ENCODE measurements at regions not wholly inside any gene's neighbourhood (a gene's known extent, or its start where the extent isn't known, plus 50 kb on each side); places are given as distances from the start of the nearest gene placed in this dataset.

- DNase-seq (ENCODE audit: low spot score): no peak
Observed at GRCh38 chr7:108697254-108697653, 127.6 kb downstream of the DNAJB9 start.

GRCh38 chr7:108711611-108712010 lies 141.9 kb downstream of the DNAJB9 start:
- DNase-seq (ENCODE audit: low spot score): no peak

GRCh38 chr7:108716783-108717182 lies 147.1 kb downstream of the DNAJB9 start:
- no peak for DNase-seq (ENCODE audit: low spot score)

GRCh38 chr7:108717781-108718180 lies 148.1 kb downstream of the DNAJB9 start:
- no peak for DNase-seq (ENCODE audit: low spot score)

- no peak for DNase-seq (ENCODE audit: low spot score)
Observed at GRCh38 chr7:108719631-108720030, 150.0 kb downstream of the DNAJB9 start.

- DNase-seq (ENCODE audit: low spot score): no peak
Observed at GRCh38 chr7:108722561-108722960, 152.9 kb downstream of the DNAJB9 start.

- DNase-seq (ENCODE audit: low spot score): no peak
Observed at GRCh38 chr7:108723381-108723814, 153.7 kb downstream of the DNAJB9 start.

- no peak for DNase-seq (ENCODE audit: low spot score)
Observed at GRCh38 chr7:108724251-108725100, 154.8 kb downstream of the DNAJB9 start.

GRCh38 chr7:108735814-108736213 lies 166.1 kb downstream of the DNAJB9 start:
- DNase-seq (ENCODE audit: low spot score): no peak

GRCh38 chr7:108736221-108736891 lies 166.7 kb downstream of the DNAJB9 start:
- peak; percentile 54 for DNase-seq (ENCODE audit: low spot score)

- DNase-seq (ENCODE audit: low spot score): no peak
Observed at GRCh38 chr7:108770981-108771745, 201.5 kb downstream of the DNAJB9 start.

GRCh38 chr7:108771853-108772252 lies 202.2 kb downstream of the DNAJB9 start:
- DNase-seq (ENCODE audit: low spot score): no peak

- DNase-seq (ENCODE audit: low spot score): no peak
Observed at GRCh38 chr7:108777966-108778365, 208.3 kb downstream of the DNAJB9 start.

GRCh38 chr7:108789451-108789850 lies 219.8 kb downstream of the DNAJB9 start:
- no peak for DNase-seq (ENCODE audit: low spot score)

GRCh38 chr7:108794466-108794865 lies 224.8 kb downstream of the DNAJB9 start:
- no peak for DNase-seq (ENCODE audit: low spot score)

- DNase-seq (ENCODE audit: low spot score): no peak
Observed at GRCh38 chr7:108802650-108803049, 233.0 kb downstream of the DNAJB9 start.

- peak; percentile 7 for DNase-seq (ENCODE audit: low spot score)
Observed at GRCh38 chr7:108805808-108806397, 236.2 kb downstream of the DNAJB9 start.

GRCh38 chr7:108808549-108809266 lies 239.0 kb downstream of the DNAJB9 start:
- no peak for DNase-seq (ENCODE audit: low spot score)

- DNase-seq (ENCODE audit: low spot score): no peak
Observed at GRCh38 chr7:108809356-108809755, 239.7 kb downstream of the DNAJB9 start.

GRCh38 chr7:108810756-108811385 lies 241.2 kb downstream of the DNAJB9 start:
- no peak for DNase-seq (ENCODE audit: low spot score)
